ENCODE measurements at regions not wholly inside any gene's neighbourhood (a gene's known extent, or its start where the extent isn't known, plus 50 kb on each side); places are given as distances from the start of the nearest gene placed in this dataset.
A peak's percentile ranks its signal among the peaks of the same experiment; 100 is the strongest.

DNA sequence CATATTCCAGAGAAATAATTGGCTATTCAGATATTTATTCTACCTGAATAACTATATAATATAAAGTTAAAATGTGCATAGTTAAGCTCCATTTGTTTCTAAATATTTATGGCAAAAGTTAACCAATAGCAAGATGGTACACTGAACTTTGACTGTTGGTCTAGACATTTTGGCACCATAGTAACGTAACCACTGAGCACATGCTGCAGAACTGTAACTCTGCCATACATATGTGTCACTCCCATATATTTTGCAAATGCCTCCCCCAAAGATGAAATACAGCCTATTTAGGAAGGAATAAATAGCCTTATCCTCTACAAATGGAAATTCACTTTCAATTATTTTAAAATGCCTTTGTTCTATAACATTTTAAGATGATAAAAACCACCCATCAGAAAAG is 424.9 kb downstream of the CENPC start:
- DNase-seq (ENCODE audit: low spot score), result no peak

DNA sequence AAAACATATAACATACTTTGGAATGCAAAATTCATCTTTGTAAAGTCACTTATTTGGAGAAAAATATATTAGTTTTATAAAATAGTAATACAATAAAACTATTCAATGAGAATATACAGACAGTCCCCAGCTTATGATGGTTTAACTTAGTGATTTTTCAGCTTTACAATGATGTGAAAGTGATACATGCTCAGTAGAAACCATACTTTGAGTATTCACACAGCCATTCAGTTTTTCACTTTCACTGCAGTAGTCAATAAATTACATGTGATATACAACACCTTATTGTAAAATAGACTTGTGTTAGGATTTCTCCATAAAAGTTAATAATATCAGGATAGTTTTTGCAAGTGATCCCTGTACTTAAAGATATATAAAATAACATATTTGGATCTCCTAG is 436.0 kb downstream of the CENPC start:
- no peak for DNase-seq (ENCODE audit: low spot score)

DNA sequence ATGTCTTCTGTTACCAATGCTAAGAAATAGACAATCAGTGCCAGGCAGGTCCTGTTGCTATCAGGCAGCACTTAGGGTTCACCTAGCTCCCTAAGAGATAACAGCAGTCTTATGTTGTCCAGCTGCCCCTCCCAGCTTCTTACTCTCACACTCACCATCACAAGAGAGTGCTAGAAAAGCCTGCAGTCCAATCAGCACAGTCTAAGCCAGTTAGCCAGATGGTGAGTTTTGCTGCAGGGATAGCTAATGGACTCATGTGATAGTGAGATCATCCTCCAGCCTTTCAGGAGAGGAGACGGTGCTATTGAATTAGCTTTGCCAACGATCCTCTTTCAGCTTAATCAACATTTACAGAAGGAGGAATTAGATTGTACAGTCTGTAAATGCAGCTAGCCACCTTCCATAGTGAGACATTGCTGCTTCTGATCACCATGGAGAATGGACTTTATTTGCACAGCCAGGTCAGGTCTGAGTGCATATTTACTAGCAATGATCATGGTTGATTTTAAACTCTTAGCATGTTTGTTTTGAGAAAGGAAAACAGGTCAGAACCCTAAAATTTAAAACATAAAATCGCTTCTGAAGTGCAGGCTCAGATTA is 438.3 kb downstream of the CENPC start:
- no peak for DNase-seq (ENCODE audit: low spot score)

DNA sequence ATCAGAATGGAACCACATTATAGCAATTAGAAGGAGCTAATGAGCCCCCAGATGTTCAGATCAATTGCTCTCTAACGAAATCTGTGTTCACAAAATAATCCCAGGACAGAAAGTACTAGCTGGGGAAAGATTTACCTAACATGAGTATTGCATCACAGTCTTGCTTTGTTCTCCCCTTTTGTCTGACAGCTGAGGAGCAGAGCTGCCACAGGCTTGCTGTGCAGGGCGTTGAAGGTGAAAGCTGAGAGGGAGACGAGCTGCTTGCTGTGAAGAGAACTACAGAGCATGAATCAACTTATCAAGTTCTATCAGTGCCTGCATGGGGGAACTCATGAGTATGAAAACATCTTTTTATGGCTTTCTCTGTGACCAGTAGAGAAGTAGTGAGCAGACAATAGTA is 441.2 kb downstream of the CENPC start:
- no peak for DNase-seq (ENCODE audit: low spot score)

DNA sequence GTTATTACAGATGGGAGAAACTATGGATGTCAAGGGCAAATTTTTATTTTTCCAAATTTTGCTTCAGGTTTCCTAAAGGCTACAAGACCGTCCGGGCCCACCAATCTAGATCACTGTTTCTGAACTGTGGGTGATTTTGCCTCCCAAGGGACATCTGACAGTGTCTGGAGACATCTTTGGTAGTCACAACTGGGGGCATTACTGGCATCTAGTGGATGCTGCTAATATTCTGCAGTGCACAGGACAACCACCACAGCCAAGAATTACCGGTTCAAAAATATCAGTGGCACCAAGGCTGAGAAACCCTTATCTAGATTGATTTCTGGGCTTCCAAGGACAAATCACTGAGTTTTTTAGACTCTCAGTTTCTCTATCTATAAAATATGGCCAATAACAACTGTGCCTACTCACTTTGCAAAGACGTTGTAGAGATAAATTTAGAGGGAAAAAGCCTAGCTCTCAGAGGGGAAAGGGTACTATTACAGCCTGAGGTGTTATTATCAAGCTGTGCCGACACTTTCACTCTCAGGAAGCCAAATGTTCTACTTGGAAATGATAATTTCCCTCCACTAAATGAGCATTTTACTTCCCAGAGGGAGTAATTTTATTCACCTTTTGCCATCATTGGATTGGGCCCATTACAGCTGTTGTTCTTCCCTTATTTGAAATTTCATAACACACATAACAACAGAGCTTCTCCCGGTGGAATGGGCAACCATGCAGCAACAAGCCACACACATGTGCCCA is 442.1 kb downstream of the CENPC start:
- no peak for DNase-seq (ENCODE audit: low spot score)

DNA sequence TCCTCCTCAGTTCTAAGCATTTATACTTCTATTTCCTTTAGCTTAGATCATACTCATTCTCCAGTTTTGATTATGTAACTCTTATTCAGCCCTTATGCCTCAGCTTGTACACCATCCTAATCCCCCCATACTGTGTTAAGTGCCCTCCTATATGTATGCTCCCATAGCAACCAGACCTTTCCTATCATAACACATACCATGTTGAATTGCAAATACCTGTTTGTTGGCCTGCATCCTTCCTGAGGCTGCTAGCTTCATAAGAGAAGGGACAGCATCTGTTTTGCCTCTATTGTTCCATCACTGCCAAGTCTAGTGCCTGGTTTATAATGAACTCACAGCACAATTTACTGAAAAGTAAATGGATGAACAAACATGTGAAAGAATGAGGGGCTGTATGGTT is 443.7 kb downstream of the CENPC start:
- no peak for DNase-seq (ENCODE audit: low spot score)

DNA sequence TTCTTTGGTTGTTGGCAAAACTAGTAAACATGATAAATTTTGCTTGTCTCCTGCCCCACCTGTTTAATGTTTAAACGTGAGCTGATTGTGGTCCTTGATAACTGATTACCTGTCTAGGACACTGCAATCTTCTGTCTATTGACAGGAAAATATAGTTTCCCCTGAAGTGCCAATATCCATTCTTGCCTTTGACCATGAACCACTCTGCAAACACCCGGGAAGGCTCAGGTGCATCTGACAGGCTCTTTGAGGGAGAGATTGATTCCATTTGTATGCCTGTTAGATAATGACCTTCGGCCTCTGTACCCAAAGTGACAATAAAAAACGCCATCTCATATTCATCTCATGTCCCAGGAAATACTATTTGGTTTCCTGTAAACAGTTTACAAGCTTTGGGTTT is 453.0 kb downstream of the CENPC start:
- DNase-seq (ENCODE audit: low spot score), result no peak

DNA sequence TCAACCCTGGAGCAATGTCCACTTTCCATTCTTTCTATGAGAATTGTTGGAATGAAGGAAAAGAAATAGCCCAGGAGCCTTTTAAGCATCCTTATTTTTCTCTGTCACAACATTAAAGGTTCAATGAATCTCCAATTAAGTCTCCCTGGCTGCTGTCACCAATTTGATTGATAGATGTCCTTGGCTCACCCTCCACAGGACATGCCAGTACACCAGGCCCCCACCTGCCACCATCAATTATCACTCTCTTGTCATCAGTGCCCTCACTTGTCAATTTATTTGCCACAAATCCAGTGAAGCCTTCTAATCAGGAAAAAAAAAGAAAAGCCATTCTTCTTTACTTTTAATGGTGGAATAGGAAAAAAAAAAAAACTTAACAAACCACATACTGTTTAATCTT is 453.6 kb downstream of the CENPC start:
- DNase-seq (ENCODE audit: low spot score), result no peak

DNA sequence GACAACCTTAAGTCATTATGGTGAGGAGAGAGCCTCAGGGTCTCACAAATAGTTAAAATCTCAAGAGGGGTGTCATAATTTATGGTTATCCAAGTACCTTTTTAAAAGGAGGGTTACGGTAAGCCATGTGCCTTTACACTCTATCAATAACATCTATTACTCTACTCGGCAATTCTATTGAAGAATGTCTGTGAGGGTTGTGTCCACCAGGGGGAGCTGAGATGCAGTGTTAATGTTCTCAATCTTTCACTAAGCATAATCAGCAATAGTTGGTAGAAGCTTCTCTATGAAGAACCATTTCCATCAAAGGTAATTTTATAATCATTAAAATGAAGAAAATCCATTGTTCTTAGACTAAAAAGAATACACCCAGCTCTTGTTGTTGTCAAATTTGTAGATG is 457.4 kb downstream of the CENPC start:
- peak; percentile 38 for DNase-seq (ENCODE audit: low spot score)

DNA sequence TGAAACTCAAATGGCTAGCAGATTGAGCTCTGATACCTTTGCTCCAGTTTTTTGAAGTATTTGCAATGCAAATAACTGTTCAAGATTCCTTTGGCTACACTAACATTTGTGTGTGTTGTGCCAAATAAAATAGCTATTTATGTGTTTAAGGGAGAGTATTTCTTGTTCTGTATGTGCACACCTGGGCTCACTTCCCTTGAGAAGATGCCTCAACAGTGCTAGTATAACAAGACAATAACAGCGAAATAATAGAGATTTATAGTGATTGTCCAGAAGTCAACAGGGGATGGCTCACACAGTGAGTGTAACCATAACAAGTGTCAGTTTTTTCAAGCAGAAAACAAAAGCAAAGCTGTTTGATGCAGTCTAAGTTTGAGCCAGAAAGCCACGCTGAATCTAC is 460.5 kb downstream of the CENPC start:
- no peak for DNase-seq (ENCODE audit: low spot score)

DNA sequence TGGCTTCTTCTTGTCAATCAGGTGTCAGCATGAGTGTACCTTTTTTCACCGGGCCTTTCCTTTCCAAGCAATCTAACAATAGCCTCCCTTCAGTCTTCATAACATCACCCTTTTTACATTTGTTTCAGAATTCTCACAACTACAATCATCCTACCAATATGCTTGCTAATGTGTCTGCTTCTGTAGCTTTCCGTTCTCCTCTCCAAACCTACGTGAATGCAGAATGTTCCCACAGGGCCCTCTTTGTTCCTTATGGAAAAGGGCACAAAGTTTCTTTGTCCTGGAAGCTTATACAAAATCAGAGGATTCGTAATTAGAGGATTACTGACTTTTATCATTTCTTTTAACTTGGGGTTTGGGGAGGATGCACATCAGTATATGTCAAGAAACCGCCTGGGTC is 461.8 kb downstream of the CENPC start:
- DNase-seq (ENCODE audit: low spot score), result no peak

DNA sequence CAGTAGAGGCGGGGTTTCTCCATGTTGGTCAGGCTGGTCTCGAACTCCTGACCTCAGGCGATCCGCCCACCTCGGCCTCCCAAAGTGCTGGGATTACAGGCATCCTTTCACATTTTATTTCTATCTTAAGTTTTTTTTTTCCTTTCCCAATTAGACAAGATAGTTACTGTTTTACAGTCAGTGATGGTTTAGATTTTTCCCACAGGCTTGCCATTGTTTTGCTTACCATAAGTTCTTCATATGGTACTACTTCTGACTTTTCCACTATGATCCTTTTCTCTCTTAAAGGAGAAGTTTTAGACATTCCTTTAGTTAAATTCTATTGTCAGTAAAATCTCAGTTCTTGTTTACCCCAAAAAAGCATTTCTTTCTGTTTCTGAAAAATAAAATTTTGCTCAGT is 462.6 kb downstream of the CENPC start:
- DNase-seq (ENCODE audit: low spot score), result no peak

DNA sequence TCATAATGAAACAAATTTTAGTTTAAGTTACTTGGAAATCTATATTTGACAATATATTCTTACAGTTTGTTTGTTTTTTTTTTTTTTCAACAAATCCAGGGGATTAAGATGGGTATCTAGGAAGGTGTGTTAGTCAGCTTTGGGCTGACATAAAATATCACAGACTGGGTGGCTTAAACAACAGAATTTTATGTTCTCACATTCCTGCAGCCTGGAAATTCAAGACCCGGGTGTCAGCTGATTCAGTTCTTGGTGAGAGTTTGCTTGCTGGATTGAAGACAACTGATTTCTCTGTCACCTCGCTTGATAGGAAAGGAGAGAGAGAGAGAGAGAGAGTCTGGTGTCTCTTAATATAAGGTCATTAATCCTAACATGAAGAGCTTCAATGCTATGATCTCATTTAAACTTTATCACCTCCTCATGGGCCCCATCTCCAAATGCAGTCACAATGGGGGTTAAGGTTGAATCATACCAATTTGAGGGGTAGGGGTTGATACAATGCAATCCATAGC is 465.2 kb downstream of the CENPC start:
- no peak for DNase-seq (ENCODE audit: low spot score)

DNA sequence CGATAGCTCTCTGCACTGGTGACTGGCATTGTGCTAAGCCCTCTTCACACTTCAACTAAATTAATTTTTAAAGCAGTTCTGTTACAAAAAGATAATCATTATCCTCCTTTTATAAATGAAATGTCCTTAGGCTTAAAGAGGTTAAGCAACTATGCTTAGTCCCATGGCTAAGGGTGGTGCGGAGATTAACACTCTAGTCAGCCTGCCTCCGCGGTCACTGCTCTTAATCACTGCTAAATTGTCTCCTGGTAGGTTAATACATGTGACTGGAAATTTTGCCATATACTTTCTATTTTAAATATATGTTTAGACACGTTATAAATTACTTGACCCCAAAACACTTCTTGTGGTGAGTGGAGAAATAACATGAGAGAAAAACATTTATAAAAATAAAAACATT is 473.7 kb downstream of the CENPC start:
- no peak for DNase-seq (ENCODE audit: low spot score)

DNA sequence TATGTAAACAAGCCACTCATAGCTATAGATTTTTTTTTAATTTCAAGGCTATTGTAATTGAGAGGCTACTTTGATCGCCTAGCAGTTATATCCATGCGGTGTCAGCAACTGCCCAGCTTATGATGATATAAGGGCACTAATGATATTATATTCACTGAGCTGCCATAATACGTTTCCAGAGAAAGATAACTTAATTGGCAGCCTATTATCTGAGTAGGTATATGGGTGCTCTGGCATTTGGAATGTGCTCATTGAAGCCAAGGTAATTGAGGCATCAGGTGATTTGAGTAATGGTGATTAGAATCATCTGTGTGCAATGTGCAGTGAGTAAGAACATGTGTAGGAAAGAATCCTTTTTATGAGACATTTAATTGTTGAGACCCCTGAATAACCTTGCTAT is 490.0 kb downstream of the CENPC start:
- no peak for DNase-seq (ENCODE audit: low spot score)

DNA sequence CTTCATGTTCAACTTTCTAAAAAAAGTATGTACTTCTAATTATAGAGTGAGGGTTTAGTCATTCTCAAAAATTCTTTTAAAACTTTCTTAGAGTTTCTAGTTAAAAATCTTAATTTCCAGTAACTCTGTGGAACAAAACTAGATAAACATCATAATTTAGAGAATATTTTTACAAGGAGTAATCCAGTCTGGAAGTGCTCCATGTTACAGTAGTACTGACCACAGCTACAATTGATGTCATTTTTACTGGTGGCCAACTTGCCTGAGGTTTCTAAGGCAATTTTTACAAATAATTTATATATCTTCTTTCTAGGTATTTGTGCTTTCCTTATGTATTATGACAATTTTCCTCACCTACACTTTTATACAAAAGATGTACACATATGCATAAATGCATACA is 490.4 kb downstream of the CENPC start:
- no peak for DNase-seq (ENCODE audit: low spot score)

DNA sequence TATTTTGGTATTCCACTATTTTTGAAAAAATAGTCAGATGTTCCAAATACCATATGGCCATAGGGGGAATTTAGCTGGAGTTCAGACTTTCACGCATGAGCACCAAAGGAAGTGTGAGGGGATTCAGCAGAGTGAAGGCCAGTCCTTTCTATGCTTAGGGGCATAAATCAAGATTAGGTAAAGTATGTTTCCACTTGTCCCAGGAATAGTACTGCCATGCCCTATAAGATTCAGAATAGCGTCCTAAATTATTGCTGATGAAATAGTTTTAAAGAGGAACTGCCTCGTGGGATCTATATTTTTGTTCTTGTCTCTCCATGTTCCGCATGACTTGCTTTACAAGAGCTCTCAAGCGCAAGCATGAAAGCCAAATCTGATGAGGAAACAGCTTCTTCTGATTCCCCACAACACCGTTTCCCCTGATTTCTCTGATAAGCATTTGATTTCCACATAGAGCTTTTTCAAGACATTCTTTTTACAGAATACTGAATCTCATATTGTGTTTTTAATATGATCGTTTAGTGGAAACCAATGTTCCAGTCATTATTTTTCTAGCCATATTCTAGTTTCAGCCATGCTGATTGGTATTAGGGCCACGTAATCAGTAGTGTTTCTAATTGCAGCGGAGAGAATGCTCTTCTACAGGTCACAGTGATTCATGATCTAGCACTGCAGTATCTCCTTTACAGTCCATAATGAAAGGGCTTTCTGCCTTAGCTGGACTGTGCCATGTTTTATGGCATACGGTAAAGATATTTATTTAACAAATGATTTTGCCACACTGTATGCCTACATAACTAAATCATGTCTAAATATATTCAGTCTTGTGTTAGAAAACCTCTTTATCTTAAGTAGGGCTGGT is 492.3 kb downstream of the CENPC start:
- no peak for DNase-seq (ENCODE audit: low spot score)

DNA sequence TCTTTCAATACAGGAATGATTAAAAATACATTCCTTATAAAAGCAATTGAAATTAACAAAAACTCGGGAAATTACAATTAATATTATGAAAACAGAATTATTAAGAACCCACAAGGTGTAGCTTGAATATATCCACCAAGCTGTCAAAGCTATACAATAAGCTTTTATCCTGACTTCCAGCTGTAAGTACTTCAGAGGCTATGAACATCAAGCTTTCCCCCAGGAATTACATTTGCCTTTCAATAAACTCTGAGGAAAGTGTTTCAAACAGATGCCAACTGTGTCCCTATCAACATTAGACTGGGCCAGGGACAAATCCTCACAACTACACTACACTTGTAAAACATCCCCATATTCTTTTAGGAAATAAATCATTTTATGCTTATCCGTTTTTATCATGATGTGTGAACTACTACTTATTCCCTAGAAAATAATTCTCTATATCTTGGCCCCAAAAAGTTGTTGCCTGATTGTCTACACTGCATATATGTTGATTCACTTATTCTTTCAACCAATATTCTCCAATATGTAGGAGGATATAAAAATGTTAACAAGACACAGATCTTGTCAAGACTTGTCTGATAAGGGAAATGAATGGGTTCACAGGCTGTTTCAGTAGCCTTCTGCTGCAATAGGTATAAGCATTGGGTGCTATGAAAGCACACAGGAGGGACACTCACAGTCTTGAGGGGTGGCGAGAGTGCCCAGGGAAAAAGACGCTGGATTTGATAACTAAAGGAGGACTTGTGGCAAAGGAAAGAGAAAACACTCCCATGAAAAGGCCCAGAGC is 494.1 kb downstream of the CENPC start:
- no peak for DNase-seq (ENCODE audit: low spot score)

DNA sequence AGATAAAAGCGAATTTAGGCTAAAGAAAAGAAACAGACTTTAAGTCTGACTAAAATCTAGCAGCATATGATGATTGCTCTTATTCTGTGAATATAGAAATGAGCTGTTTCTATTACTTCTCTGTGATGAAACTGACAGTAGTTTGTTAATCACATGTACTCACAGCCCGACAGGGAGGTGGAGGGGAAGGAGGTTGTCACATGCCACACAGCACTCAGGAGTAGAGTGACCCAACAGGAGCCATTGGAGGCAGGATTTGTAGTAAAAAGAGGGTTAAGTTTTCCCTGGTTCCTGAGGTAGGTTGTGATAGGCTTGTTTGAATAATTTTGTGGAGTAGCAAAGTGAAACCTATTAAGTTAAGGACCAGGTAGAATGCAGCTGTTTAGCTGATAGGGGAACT is 495.9 kb downstream of the CENPC start:
- DNase-seq (ENCODE audit: low spot score), result no peak

DNA sequence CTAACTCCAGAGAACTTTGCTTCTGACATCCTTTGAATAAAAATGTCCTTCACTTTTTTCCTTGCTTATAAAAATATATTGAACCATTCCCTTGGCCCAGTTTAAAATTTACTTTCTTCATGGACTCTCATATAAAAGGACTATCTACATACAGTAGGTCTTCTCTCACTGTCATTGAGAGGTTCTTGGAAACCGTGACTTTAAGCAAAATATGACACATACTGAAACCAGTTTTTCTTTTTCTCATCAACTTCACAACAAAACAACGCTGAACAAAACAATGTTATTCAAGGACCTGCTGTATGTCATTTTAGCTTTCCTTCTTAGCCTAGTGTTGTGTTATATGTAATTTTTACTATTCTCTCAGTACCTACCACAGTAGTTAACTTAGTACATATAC is 496.8 kb downstream of the CENPC start:
- DNase-seq (ENCODE audit: low spot score), result no peak

DNA sequence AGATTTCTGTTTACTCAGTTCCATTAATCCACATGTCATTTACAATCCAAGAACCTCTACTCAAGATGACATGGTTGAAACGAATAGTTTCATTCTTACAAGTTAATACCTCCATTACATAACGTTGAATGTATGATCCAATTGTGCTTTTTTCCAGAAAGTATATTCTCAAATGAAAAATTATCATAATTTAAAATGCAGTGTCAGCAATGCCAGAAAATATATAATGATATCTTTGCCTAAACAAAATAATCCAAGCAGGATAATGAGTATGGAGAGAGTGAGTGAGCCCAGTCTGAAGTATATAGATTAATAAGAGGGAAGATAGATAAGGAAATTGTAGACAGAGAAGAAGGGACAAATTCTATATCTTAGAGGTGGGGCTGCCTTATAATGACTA is 505.0 kb downstream of the CENPC start:
- DNase-seq (ENCODE audit: low spot score), result no peak

DNA sequence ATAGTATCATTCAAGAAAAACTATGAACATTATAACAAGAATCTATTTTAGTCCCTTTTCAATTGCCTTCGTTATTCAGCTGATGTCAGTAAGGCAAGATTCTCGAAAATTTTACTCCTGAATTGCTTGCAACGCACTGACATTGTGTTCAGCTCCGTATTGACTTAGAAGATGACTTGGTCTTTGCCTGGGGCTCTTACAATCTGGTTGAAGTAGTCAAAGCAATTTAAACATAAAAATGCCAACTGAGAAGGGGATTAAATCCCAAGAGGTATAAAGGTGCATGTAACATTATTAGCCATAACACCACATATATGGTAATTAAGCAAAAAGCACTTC is 507.1 kb downstream of the CENPC start:
- no peak for DNase-seq (ENCODE audit: low spot score)

Data from iPS-NIHi11 (cell line).